ENCODE measurements at regions not wholly inside any gene's neighbourhood (a gene's known extent, or its start where the extent isn't known, plus 50 kb on each side); places are given as distances from the start of the nearest gene placed in this dataset.

- TF ChIP-seq POLR2A (IDR thresholded peaks at IDR 0.05; ENCODE audit: low read length) (no peak), GATA1 (IDR thresholded peaks at IDR 0.05; ENCODE audit: low read depth, low read length) (no peak)
Measured at GRCh38 chr4:55238407-55238806, 107.6 kb upstream of the SRD5A3 start.

Data from erythroblast (primary cell).